HG03280 (cell line): ENCODE measurements at regions not wholly inside any gene's neighbourhood (a gene's known extent, or its start where the extent isn't known, plus 50 kb on each side); places are given as distances from the start of the nearest gene placed in this dataset.

ENCODE experiments used
- ATAC-seq: cut with Tn5 transposase; IDR thresholded peaks from one replicate; pipeline ENCODE4 v1.9.1; 2021; ENCODE audit warnings: mild to moderate bottlenecking, moderate library complexity; ENCODE audit not compliant: unreplicated experiment

GRCh38 chr3:188084752-188085583, 69.0 kb upstream of the LPP start:
- ATAC-seq, result no peak

GRCh38 chr3:188085584-188086560, 68.1 kb upstream of the LPP start:
- no peak for ATAC-seq

GRCh38 chr3:188088948-188089685, 64.8 kb upstream of the LPP start:
- ATAC-seq, result no peak

GRCh38 chr3:188090620-188091309, 63.2 kb upstream of the LPP start:
- ATAC-seq, result no peak

GRCh38 chr3:188091746-188092145, 62.2 kb upstream of the LPP start:
- ATAC-seq, result no peak

GRCh38 chr3:188092648-188093047, 61.3 kb upstream of the LPP start:
- no peak for ATAC-seq

GRCh38 chr3:188095431-188095830, 58.5 kb upstream of the LPP start:
- no peak for ATAC-seq

- ATAC-seq, result no peak
Observed at GRCh38 chr3:188097791-188098190, 56.2 kb upstream of the LPP start.

GRCh38 chr3:188099907-188100306, 54.0 kb upstream of the LPP start:
- ATAC-seq, result no peak

GRCh38 chr3:188102861-188103547, 51.0 kb upstream of the LPP start:
- no peak for ATAC-seq

GRCh38 chr3:188104050-188104449, 49.9 kb upstream of the LPP start:
- no peak for ATAC-seq
